ENCODE measurements at regions not wholly inside any gene's neighbourhood (a gene's known extent, or its start where the extent isn't known, plus 50 kb on each side); places are given as distances from the start of the nearest gene placed in this dataset.
"Not testable (repeated sequence)": the region's sequence is repeated elsewhere in the genome, so short reads cannot be mapped to it uniquely, and the experiment has no call there.

- H3K4me1 Mint-ChIP-seq: no peaks in the 10 kb centered on the region
- H3K9me3 Mint-ChIP-seq: no peaks in the 10 kb centered on the region
- no peak for DNase-seq (ENCODE audit: low spot score in 2 of 2)
- no peaks in the 10 kb centered on the region for H3K36me3 Mint-ChIP-seq
- H3K4me3 Mint-ChIP-seq: no peak overlapping the region
- no peak for ATAC-seq
- no peak overlapping the region for H3K27ac Mint-ChIP-seq
These were observed 283.9 kb upstream of the TNC start for GRCh38 chr9:115401756-115402327.

- no peak overlapping the region for H3K27ac Mint-ChIP-seq
- ATAC-seq: no peak
- H3K9me3 Mint-ChIP-seq: no peaks in the 10 kb centered on the region
- no peaks in the 10 kb centered on the region for H3K36me3 Mint-ChIP-seq
- no peak overlapping the region for H3K4me3 Mint-ChIP-seq
- H3K4me1 Mint-ChIP-seq: no peaks in the 10 kb centered on the region
- no peak for DNase-seq (ENCODE audit: low spot score in 2 of 2)
These were observed 285.8 kb upstream of the TNC start for GRCh38 chr9:115403753-115404152.

- DNase-seq (ENCODE audit: low spot score in 2 of 2) (no peak), ATAC-seq (no peak)
- no peak overlapping the region for H3K27ac Mint-ChIP-seq
- H3K9me3 Mint-ChIP-seq: no peaks in the 10 kb centered on the region
- no peaks in the 10 kb centered on the region for H3K36me3 Mint-ChIP-seq
- no peak overlapping the region for H3K4me3 Mint-ChIP-seq
- H3K4me1 Mint-ChIP-seq: no peaks in the 10 kb centered on the region
These were observed 286.4 kb upstream of the TNC start for GRCh38 chr9:115404311-115404710.

GRCh38 chr9:115411516-115411915 lies 293.6 kb upstream of the TNC start:
- ATAC-seq: no peak
- H3K9me3 Mint-ChIP-seq: no peaks in the 10 kb centered on the region

GRCh38 chr9:115411993-115412452 lies 294.1 kb upstream of the TNC start:
- Mint-ChIP-seq H3K36me3 (no peaks in the 10 kb centered on the region), H3K4me1 (no peaks in the 10 kb centered on the region), H3K9me3 (no peaks in the 10 kb centered on the region), H3K27ac (no peak overlapping the region), H3K4me3 (no peak overlapping the region)
- DNase-seq (ENCODE audit: low spot score in 2 of 2): no peak
- ATAC-seq: no peak

More at GRCh38 chr9:115411516-115411915, 293.6 kb upstream of the TNC start:
- DNase-seq (ENCODE audit: low spot score in 2 of 2): no peak
- Mint-ChIP-seq H3K36me3 (no peaks in the 10 kb centered on the region), H3K4me3 (no peak overlapping the region), H3K4me1 (no peaks in the 10 kb centered on the region), H3K27ac (no peak overlapping the region)

- Mint-ChIP-seq H3K4me1 (no peaks in the 10 kb centered on the region), H3K36me3 (no peaks in the 10 kb centered on the region), H3K27ac (no peak overlapping the region), H3K9me3 (no peaks in the 10 kb centered on the region), H3K4me3 (no peak overlapping the region)
- DNase-seq (ENCODE audit: low spot score in 2 of 2): no peak
- ATAC-seq: no peak
These were observed 294.7 kb upstream of the TNC start for GRCh38 chr9:115412656-115413055.

GRCh38 chr9:115413304-115413703 lies 295.3 kb upstream of the TNC start:
- Mint-ChIP-seq H3K4me3 (no peak overlapping the region), H3K36me3 (no peaks in the 10 kb centered on the region), H3K27ac (no peak overlapping the region), H3K4me1 (no peaks in the 10 kb centered on the region), H3K9me3 (no peaks in the 10 kb centered on the region)
- ATAC-seq (no peak), DNase-seq (ENCODE audit: low spot score in 2 of 2) (no peak)

- no peaks in the 10 kb centered on the region for H3K4me1 Mint-ChIP-seq
- H3K9me3 Mint-ChIP-seq: no peaks in the 10 kb centered on the region
- DNase-seq (ENCODE audit: low spot score in 2 of 2) (no peak), ATAC-seq (no peak)
- no peak overlapping the region for H3K4me3 Mint-ChIP-seq
- H3K27ac Mint-ChIP-seq: no peak overlapping the region
- no peaks in the 10 kb centered on the region for H3K36me3 Mint-ChIP-seq
These were observed 295.9 kb upstream of the TNC start for GRCh38 chr9:115413766-115414382.

GRCh38 chr9:115414561-115414960 lies 296.6 kb upstream of the TNC start:
- H3K4me1 Mint-ChIP-seq: no peaks in the 10 kb centered on the region
- no peaks in the 10 kb centered on the region for H3K9me3 Mint-ChIP-seq
- ATAC-seq (no peak), DNase-seq (ENCODE audit: low spot score in 2 of 2) (no peak)
- H3K27ac Mint-ChIP-seq: no peak overlapping the region
- H3K4me3 Mint-ChIP-seq: no peak overlapping the region
- H3K36me3 Mint-ChIP-seq: no peaks in the 10 kb centered on the region

- no peak overlapping the region for H3K4me3 Mint-ChIP-seq
- DNase-seq (ENCODE audit: low spot score in 2 of 2): no peak
- H3K9me3 Mint-ChIP-seq: no peaks in the 10 kb centered on the region
- no peaks in the 10 kb centered on the region for H3K4me1 Mint-ChIP-seq
- H3K27ac Mint-ChIP-seq: no peak overlapping the region
- ATAC-seq: no peak
- H3K36me3 Mint-ChIP-seq: no peaks in the 10 kb centered on the region
These were observed 297.5 kb upstream of the TNC start for GRCh38 chr9:115415450-115415849.

- ATAC-seq (no peak), DNase-seq (ENCODE audit: low spot score in 2 of 2) (no peak)
- Mint-ChIP-seq H3K9me3 (peaks cover 4% of the 10 kb centered on the region), H3K4me3 (no peak overlapping the region), H3K4me1 (no peaks in the 10 kb centered on the region), H3K27ac (no peak overlapping the region), H3K36me3 (no peaks in the 10 kb centered on the region)
These were observed 298.3 kb upstream of the TNC start for GRCh38 chr9:115416299-115416698.

GRCh38 chr9:115418181-115418580 lies 300.2 kb upstream of the TNC start:
- not testable (repeated sequence) for H3K4me1 Mint-ChIP-seq; H3K9me3 Mint-ChIP-seq; H3K27ac Mint-ChIP-seq; H3K4me3 Mint-ChIP-seq; H3K36me3 Mint-ChIP-seq; DNase-seq (ENCODE audit: low spot score in 2 of 2); ATAC-seq

GRCh38 chr9:115422932-115423440 lies 305.0 kb upstream of the TNC start:
- ATAC-seq (no peak), DNase-seq (ENCODE audit: low spot score in 2 of 2) (no peak)
- Mint-ChIP-seq H3K36me3 (no peaks in the 10 kb centered on the region), H3K4me3 (no peak overlapping the region), H3K9me3 (peaks cover 7% of the 10 kb centered on the region), H3K4me1 (no peaks in the 10 kb centered on the region), H3K27ac (no peak overlapping the region)

- Mint-ChIP-seq H3K27ac (no peak overlapping the region), H3K9me3 (peaks cover 7% of the 10 kb centered on the region), H3K4me1 (no peaks in the 10 kb centered on the region), H3K4me3 (no peak overlapping the region), H3K36me3 (no peaks in the 10 kb centered on the region)
- DNase-seq (ENCODE audit: low spot score in 2 of 2): no peak
- ATAC-seq: no peak
These were observed 305.7 kb upstream of the TNC start for GRCh38 chr9:115423646-115424045.

GRCh38 chr9:115425601-115426000 lies 307.6 kb upstream of the TNC start:
- Mint-ChIP-seq H3K4me3 (no peak overlapping the region), H3K36me3 (no peaks in the 10 kb centered on the region), H3K27ac (no peak overlapping the region), H3K4me1 (no peaks in the 10 kb centered on the region), H3K9me3 (peaks cover 5% of the 10 kb centered on the region)
- ATAC-seq: no peak
- no peak for DNase-seq (ENCODE audit: low spot score in 2 of 2)

- Mint-ChIP-seq H3K9me3 (peaks cover 3% of the 10 kb centered on the region), H3K4me3 (no peak overlapping the region), H3K27ac (no peak overlapping the region), H3K4me1 (no peaks in the 10 kb centered on the region), H3K36me3 (no peaks in the 10 kb centered on the region)
- DNase-seq (ENCODE audit: low spot score in 2 of 2) (no peak), ATAC-seq (no peak)
These were observed 319.5 kb upstream of the TNC start for GRCh38 chr9:115437418-115437817.

Measured in stimulated activated effector memory CD8-positive, alpha-beta T cell treated with anti-CD3 and anti-CD28 coated beads, Interleukin-12 subunit alpha, Interleukin-12 subunit beta, amount 100 ng/mL, for 72 hours (primary cell).